IMR-90 (cell line): ENCODE measurements at regions not wholly inside any gene's neighbourhood (a gene's known extent, or its start where the extent isn't known, plus 50 kb on each side); places are given as distances from the start of the nearest gene placed in this dataset.

ENCODE experiments used
- ATAC-seq: fragments of 200-7000 bp; cut with Tn5 transposase; 2 replicates; pipeline ENCODE4 v1.9.1; 2020; ENCODE audit warnings: low read depth, mild to moderate bottlenecking, moderate library complexity
- BruUV-seq: library from RNA; stranded (reverse); fragments of 400-500 nt; replicated peaks from 2 replicates; lab custom pipeline; 2021; lab: Mats Ljungman, UMichigan
- CTCF ChIA-PET: fragments of 300-600 bp; formaldehyde crosslinking; extraction: SDS; loops from one replicate; lab custom pipeline; 2021; ENCODE audit warnings: antibody characterized with exemption; lab: Yijun Ruan, JAX
- POLR2A ChIA-PET: fragments of 300-600 bp; sonication (Branson Sonifier 250); formaldehyde crosslinking; loops from one replicate; lab custom pipeline; 2022; ENCODE audit warnings: antibody characterized with exemption; ENCODE audit not compliant: unreplicated experiment; lab: Charles Lee
- DNase-seq: peaks from one replicate; pipeline ENCODE4 v3.0.0; 2013
- H2AFZ ChIP-seq: replicated peaks from 2 replicates; pipeline ENCODE3; 2013; ENCODE audit warnings: low read length, mild to moderate bottlenecking; ENCODE audit not compliant: poor library complexity
- H2AK5ac ChIP-seq: 2 replicates; pipeline ENCODE4 v1.6.1; 2013; ENCODE audit warnings: low read depth, low read length, inconsistent platforms
- H2AK9ac ChIP-seq: replicated peaks from 2 replicates; pipeline ENCODE3; 2013; ENCODE audit warnings: mild to moderate bottlenecking, low read depth, low read length, moderate library complexity; ENCODE audit not compliant: poor library complexity
- H2BK120ac ChIP-seq: 2 replicates; pipeline ENCODE4 v1.6.1; 2013; ENCODE audit warnings: low read depth, low read length, inconsistent platforms
- H2BK15ac ChIP-seq: 3 replicates; pipeline ENCODE4 v1.6.1; 2013; ENCODE audit warnings: low read depth, low read length, inconsistent platforms
- H2BK20ac ChIP-seq: 2 replicates; pipeline ENCODE4 v1.6.1; 2013; ENCODE audit warnings: low read depth, mild to moderate bottlenecking, inconsistent platforms, low read length, moderate library complexity
- H2BK5ac ChIP-seq: 2 replicates; pipeline ENCODE4 v1.6.1; 2013; ENCODE audit warnings: mild to moderate bottlenecking, low read depth, low read length, inconsistent platforms; ENCODE audit not compliant: poor library complexity, severe bottlenecking
- H3K14ac ChIP-seq: replicated peaks from 2 replicates; pipeline ENCODE4 v1.6.1; 2013; ENCODE audit warnings: low read depth, low read length, inconsistent platforms
- H3K18ac ChIP-seq: 2 replicates; pipeline ENCODE4 v1.6.1; 2013; ENCODE audit warnings: low read depth, low read length, control low read depth
- H3K23ac ChIP-seq: 2 replicates; pipeline ENCODE4 v1.6.1; 2013; ENCODE audit warnings: low read depth, low read length, inconsistent platforms
- H3K27ac ChIP-seq: 2 replicates; pipeline ENCODE4 v1.5.1; 2013; ENCODE audit warnings: mild to moderate bottlenecking, control low read depth, low read length; ENCODE audit not compliant: insufficient read depth
- H3K27me3 ChIP-seq: 2 replicates; pipeline ENCODE4 v1.6.1; 2013; ENCODE audit warnings: low read length; ENCODE audit not compliant: control insufficient read depth, insufficient read depth
- H3K36me3 ChIP-seq: 2 replicates; pipeline ENCODE4 v1.6.1; 2013; ENCODE audit warnings: low read length, mixed read lengths; ENCODE audit not compliant: control insufficient read depth, insufficient read depth
- H3K4ac ChIP-seq: 2 replicates; pipeline ENCODE4 v1.6.1; 2013; ENCODE audit warnings: low read depth, low read length, inconsistent platforms
- H3K4me1 ChIP-seq: 2 replicates; pipeline ENCODE4 v1.6.1; 2013; ENCODE audit warnings: low read length, mixed read lengths; ENCODE audit not compliant: control insufficient read depth, insufficient read depth
- H3K4me2 ChIP-seq: 2 replicates; pipeline ENCODE4 v1.6.1; 2013; ENCODE audit warnings: low read depth, mild to moderate bottlenecking, control low read depth, low read length, moderate library complexity
- H3K4me3 ChIP-seq: 2 replicates; pipeline ENCODE4 v1.5.1; 2013; ENCODE audit warnings: low read depth, mild to moderate bottlenecking, control low read depth, low read length, moderate library complexity; ENCODE audit not compliant: insufficient read depth
- H3K56ac ChIP-seq: 2 replicates; pipeline ENCODE4 v1.6.1; 2013; ENCODE audit warnings: low read length, inconsistent platforms; ENCODE audit not compliant: insufficient read depth; ENCODE audit errors: extremely low read depth
- H3K79me1 ChIP-seq, 2 experiments: 2 replicates each; pipeline ENCODE4 v1.6.1; 2013; ENCODE audit warnings: low read length in 2 of 2, inconsistent platforms in 1 of 2, low read depth in 1 of 2
- H3K9ac ChIP-seq: 2 replicates; pipeline ENCODE4 v1.6.1; 2013; ENCODE audit warnings: low read depth, low read length, control low read depth
- H3K9me1 ChIP-seq: 2 replicates; pipeline ENCODE4 v1.6.1; 2013; ENCODE audit warnings: low read length, inconsistent platforms; ENCODE audit not compliant: insufficient read depth
- H3K9me3 ChIP-seq: 2 replicates; pipeline ENCODE4 v1.6.1; 2013; ENCODE audit warnings: low read length; ENCODE audit not compliant: control insufficient read depth, insufficient read depth
- H4K20me1 ChIP-seq: 2 replicates; pipeline ENCODE4 v1.6.1; 2013; ENCODE audit warnings: low read length, inconsistent platforms; ENCODE audit not compliant: insufficient read depth
- H4K5ac ChIP-seq: 2 replicates; pipeline ENCODE4 v1.6.1; 2013; ENCODE audit warnings: mild to moderate bottlenecking, low read depth, low read length, control low read depth
- H4K8ac ChIP-seq, 2 experiments: 2 replicates each; pipeline ENCODE4 v1.6.1; 2013; ENCODE audit warnings: low read depth in 2 of 2, low read length in 2 of 2, control low read depth in 1 of 2, inconsistent platforms in 1 of 2
- H4K91ac ChIP-seq: 2 replicates; pipeline ENCODE4 v1.6.1; 2013; ENCODE audit warnings: low read depth, low read length, inconsistent platforms; ENCODE audit not compliant: insufficient read depth
- BHLHE40 ChIP-seq: fragments of 150-350 bp; IDR thresholded peaks from 2 replicates; pipeline ENCODE4 v1.6.1; 2016; ENCODE audit warnings: mild to moderate bottlenecking, low read depth, low read length
- CHD1 ChIP-seq: IDR thresholded peaks from 2 replicates; pipeline ENCODE4 v1.6.1; 2012; ENCODE audit warnings: low read depth, low read length, improper control_type of control experiment
- FOS ChIP-seq: fragments of 150-350 bp; IDR thresholded peaks from 2 replicates; pipeline ENCODE4 v1.6.1; 2016; ENCODE audit warnings: low read depth, low read length
- MAFK ChIP-seq: IDR thresholded peaks from 2 replicates; pipeline ENCODE4 v1.6.1; 2012; ENCODE audit warnings: low read depth, low read length, improper control_type of control experiment
- MXI1 ChIP-seq: IDR thresholded peaks from 2 replicates; pipeline ENCODE4 v1.6.1; 2012; ENCODE audit warnings: low read depth, mild to moderate bottlenecking, low read length, moderate library complexity, borderline replicate concordance
- NFE2L2 ChIP-seq: fragments of 150-350 bp; IDR thresholded peaks from 2 replicates; pipeline ENCODE4 v1.6.1; 2016; ENCODE audit warnings: low read depth, mild to moderate bottlenecking, low read length
- POLR2A ChIP-seq: IDR thresholded peaks from 2 replicates; pipeline ENCODE4 v1.6.1; 2012; ENCODE audit warnings: mild to moderate bottlenecking, low read depth, low read length
- RAD21 ChIP-seq: IDR thresholded peaks from 2 replicates; pipeline ENCODE4 v1.6.1; 2012; ENCODE audit warnings: low read length, improper control_type of control experiment
- RCOR1 ChIP-seq: IDR thresholded peaks from 2 replicates; pipeline ENCODE4 v1.6.1; 2012; ENCODE audit warnings: mild to moderate bottlenecking, low read length, improper control_type of control experiment; ENCODE audit not compliant: insufficient replicate concordance
- RFX5 ChIP-seq: IDR thresholded peaks from 2 replicates; pipeline ENCODE4 v1.8.0; 2012; ENCODE audit warnings: low read depth, mild to moderate bottlenecking, low read length, moderate library complexity
- WGBS, 2 experiments: methylation state at CpG; one replicate each; pipeline versions ENCODE4 v1.1.5 to v1.1.7; 2013; ENCODE audit warnings: missing lambda C conversion rate in 2 of 2; ENCODE audit not compliant: insufficient read length in 1 of 2; ENCODE audit errors: extremely low coverage in 2 of 2; 5-methylcytosine and 5-hydroxymethylcytosine counted together
- dilution Hi-C: fragments of 300-500 bp; cut with HindIII; formaldehyde crosslinking; loops from one replicate; pipeline ENCODE4 v1.14.3; 2018; ENCODE audit warnings: low sequenced_read_pairs; ENCODE audit not compliant: unreplicated experiment
- in situ Hi-C: fragments of 300-500 bp; cut with MboI; formaldehyde crosslinking; loops from 3 replicates; pipeline ENCODE4 v1.14.3; 2019; ENCODE audit warnings: low sequenced_read_pairs, inconsistent platforms, mixed read lengths
- intact Hi-C: fragments of 100-400 bp; cut with micrococcal nuclease; formaldehyde crosslinking; loops from 2 replicates; pipeline ENCODE4 v1.10.0; 2022
- TF ChIP-seq, protein P1 (sequence below): conservative IDR thresholded peaks from 2 replicates; pipeline ENCODE4 v1.5.1; 2012; ENCODE audit warnings: mild to moderate bottlenecking, low read depth, low read length, improper control_type of control experiment
- TF ChIP-seq, protein P2 (sequence below): fragments of 150-350 bp; IDR thresholded peaks from 2 replicates; pipeline ENCODE4 v1.6.1; 2016; ENCODE audit warnings: low read depth, mild to moderate bottlenecking, low read length, moderate library complexity, borderline replicate concordance
- TF ChIP-seq, protein P3 (sequence below): fragments of 150-350 bp; IDR thresholded peaks from 2 replicates; pipeline ENCODE4 v1.6.1; 2017; ENCODE audit warnings: mild to moderate bottlenecking, antibody characterized with exemption, low read length, low read depth

DNA sequence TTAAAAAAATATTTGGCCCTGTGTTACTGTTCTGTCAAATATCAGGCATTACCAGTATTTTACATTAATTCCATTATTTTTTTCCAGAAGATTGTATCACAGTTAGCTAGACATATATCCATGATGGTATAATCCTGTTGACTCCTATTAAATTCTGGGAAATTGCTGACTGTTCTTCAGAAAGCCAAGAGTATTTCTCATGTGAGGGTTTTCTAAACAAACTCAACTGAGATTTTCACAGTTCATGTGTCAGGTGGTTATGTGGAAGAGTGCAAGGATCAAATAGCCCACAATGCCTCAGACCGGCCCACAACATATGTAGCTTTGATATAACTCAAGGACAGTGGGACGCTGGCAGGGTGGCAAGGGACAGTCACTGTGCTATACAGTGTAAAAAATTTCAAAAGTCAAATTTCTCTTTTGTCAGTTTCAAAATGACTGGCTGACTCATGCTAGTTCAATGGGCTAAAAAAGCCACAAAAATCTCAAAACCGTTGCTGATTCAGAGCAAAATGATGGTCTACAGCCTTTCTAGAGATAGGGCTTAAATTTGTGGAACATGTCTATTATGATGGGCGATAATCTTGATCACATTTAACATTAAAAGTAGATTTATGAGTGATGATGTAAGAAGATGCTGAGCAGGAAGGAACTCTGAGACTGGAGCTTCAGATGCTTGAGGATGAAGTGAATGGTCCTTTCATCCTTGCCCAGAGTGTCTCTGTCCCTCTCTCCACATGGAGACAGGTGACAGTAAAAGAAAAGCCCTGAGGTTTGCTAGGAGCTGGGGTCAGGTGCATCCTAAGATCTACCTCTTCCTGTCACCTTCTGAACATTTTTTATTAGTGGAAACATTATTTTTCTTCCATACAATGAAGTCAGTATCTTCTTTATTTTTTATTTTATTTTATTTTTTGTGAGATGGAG lies 175.8 kb upstream of the PIEZO2 start:
- peak overlapping the region; percentile 88 for H3K18ac ChIP-seq
- intact Hi-C loops (loop anchor here (2.0 to 5.0 kb wide), 3 partner anchors 56 to 177 kb away; no protein-coding TSS in a partner anchor), dilution Hi-C loops (no loop called here), in situ Hi-C loops (no loop called here)
- peak overlapping the region; percentile 96 for H2BK5ac ChIP-seq
- H3K4me2 ChIP-seq: peak overlapping the region; percentile 88
- peaks cover 29% of the 10 kb centered on the region for H3K4me1 ChIP-seq
- peak overlapping the region; percentile 99 for H2BK20ac ChIP-seq
- H3K9me1 ChIP-seq: peaks cover 13% of the 10 kb centered on the region
- peak overlapping the region; percentile 99 for H3K23ac ChIP-seq
- WGBS, 2 experiments: 0% methylated on average over 1 of the region's 4 CpGs; no CpG with 5 or more reads in 1 of the 2 experiments
- peak overlapping the region; percentile 99 for H4K91ac ChIP-seq
- peak overlapping the region; percentile 95 for H2AK5ac ChIP-seq
- no peaks in the 10 kb centered on the region for H3K36me3 ChIP-seq
- H3K56ac ChIP-seq: peak overlapping the region; percentile 93
- DNase-seq: peak; percentile 85
- BruUV-seq: no TSS peak
- peak overlapping the region; percentile 99 for H2BK120ac ChIP-seq
- H2BK15ac ChIP-seq: peak overlapping the region; percentile 99; the same call in 2 of the 3 replicates
- no peak overlapping the region; the same call in 1 of the 2 replicates for H3K9ac ChIP-seq
- H3K27me3 ChIP-seq: no peaks in the 10 kb centered on the region
- peak overlapping the region; percentile 99 for H3K4ac ChIP-seq
- CTCF ChIA-PET: interaction anchor here (0.7 to 1.4 kb wide), 4 partner anchors 9 to 194 kb away, joined by 3 to 5 read pairs (median 4); no protein-coding TSS in a partner anchor
- H4K5ac ChIP-seq: peak overlapping the region; percentile 71; the same call in 1 of the 2 replicates
- H2AFZ ChIP-seq: peak overlapping the region; percentile 74
- ATAC-seq: peak; percentile 69
- H3K9me3 ChIP-seq: no peaks in the 10 kb centered on the region
- POLR2A ChIA-PET: interaction anchor here (0.5 kb wide), 1 partner anchor 13 kb away, joined by 3 read pairs; no protein-coding TSS in a partner anchor
- H4K8ac ChIP-seq: peak overlapping the region; percentile 59 to 92
- 0 out of 2 replicates have a peak, but pooled peaks cover 3% of the 10 kb centered on the region for H4K20me1 ChIP-seq
- H2AK9ac ChIP-seq: peak overlapping the region; percentile 91
- peak overlapping the region; percentile 89 for H3K14ac ChIP-seq
- H3K4me3 ChIP-seq: no peak overlapping the region
- no peaks in the 10 kb centered on the region for H3K79me1 ChIP-seq
- peak overlapping the region; percentile 85 for H3K27ac ChIP-seq
- TF ChIP-seq, protein P1, sequence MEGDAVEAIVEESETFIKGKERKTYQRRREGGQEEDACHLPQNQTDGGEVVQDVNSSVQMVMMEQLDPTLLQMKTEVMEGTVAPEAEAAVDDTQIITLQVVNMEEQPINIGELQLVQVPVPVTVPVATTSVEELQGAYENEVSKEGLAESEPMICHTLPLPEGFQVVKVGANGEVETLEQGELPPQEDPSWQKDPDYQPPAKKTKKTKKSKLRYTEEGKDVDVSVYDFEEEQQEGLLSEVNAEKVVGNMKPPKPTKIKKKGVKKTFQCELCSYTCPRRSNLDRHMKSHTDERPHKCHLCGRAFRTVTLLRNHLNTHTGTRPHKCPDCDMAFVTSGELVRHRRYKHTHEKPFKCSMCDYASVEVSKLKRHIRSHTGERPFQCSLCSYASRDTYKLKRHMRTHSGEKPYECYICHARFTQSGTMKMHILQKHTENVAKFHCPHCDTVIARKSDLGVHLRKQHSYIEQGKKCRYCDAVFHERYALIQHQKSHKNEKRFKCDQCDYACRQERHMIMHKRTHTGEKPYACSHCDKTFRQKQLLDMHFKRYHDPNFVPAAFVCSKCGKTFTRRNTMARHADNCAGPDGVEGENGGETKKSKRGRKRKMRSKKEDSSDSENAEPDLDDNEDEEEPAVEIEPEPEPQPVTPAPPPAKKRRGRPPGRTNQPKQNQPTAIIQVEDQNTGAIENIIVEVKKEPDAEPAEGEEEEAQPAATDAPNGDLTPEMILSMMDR: no peak
- TF ChIP-seq RAD21 (no peak), MXI1 (no peak), CHD1 (0 out of 2 replicates have a peak, but pooled peaks have one; percentile 63), POLR2A (no peak), FOS (peak; percentile 85), RFX5 (no peak), MAFK (peak; percentile 52), RCOR1 (peak; percentile 79), NFE2L2 (no peak), BHLHE40 (no peak)
- TF ChIP-seq, protein P2, sequence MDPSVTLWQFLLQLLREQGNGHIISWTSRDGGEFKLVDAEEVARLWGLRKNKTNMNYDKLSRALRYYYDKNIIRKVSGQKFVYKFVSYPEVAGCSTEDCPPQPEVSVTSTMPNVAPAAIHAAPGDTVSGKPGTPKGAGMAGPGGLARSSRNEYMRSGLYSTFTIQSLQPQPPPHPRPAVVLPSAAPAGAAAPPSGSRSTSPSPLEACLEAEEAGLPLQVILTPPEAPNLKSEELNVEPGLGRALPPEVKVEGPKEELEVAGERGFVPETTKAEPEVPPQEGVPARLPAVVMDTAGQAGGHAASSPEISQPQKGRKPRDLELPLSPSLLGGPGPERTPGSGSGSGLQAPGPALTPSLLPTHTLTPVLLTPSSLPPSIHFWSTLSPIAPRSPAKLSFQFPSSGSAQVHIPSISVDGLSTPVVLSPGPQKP: no peak
- TF ChIP-seq, protein P3, sequence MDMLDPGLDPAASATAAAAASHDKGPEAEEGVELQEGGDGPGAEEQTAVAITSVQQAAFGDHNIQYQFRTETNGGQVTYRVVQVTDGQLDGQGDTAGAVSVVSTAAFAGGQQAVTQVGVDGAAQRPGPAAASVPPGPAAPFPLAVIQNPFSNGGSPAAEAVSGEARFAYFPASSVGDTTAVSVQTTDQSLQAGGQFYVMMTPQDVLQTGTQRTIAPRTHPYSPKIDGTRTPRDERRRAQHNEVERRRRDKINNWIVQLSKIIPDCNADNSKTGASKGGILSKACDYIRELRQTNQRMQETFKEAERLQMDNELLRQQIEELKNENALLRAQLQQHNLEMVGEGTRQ: no peak
